ENCODE measurements at regions not wholly inside any gene's neighbourhood (a gene's known extent, or its start where the extent isn't known, plus 50 kb on each side); places are given as distances from the start of the nearest gene placed in this dataset.

DNA sequence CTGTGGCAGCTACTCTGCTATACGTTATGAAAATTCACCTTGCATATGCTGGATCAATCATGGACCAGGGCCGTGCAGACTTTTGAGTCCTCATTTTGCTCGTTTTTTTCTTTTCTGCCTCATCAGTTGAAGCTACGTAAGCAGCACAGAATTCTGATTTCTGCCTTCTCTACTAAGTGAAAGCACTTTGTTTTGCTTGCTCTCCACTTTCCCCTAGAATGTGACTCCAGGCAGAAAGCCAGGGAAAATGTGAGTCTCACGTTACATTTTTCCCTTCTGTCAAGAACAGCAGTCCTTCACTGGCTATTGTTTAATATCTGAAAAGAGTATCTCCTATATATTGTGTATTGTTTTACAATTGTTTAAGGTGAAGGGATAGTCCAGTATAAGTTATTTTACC, 1840.1 kb downstream of the PCDH7 start:
- no peak for DNase-seq (ENCODE audit: low read depth in 3 of 3)

DNA sequence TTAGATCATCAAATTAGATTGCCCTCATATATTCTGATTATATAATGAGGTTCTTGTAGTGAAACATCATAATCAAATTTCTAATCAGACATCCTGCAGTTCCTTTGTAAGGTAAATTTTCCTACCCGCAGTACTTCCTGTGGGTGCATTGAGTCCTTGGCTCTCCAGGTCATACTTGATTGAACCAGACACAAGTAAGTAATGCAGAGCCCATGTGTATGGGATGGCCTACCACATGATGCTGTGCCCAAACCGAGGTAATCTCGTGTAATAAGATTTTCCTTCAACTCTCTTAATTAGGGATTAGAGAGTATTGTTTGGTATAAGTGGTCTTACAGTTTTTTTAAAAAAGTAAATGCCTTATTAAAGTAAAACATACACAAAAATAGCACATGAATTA, 1841.8 kb downstream of the PCDH7 start:
- no peak for DNase-seq (ENCODE audit: low read depth in 3 of 3)

DNA sequence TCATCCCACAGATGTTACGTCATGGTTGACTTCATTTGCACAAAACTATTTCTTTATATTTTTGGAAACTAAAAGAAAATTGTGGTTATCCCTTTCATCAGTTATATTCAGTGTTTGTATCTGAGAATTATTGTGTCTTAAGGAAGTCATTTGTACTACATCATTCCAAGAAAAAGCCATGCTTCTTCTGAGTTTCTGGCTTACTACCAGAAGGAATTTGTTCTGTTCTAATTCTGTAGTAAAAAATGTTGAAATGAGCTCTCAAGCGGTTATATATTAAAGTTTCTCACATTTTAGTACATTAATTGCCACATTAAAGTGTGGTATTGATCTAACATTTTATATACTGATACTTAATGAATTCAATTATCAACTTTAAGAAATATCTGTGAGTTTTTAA, 1844.5 kb downstream of the PCDH7 start:
- no peak for DNase-seq (ENCODE audit: low read depth in 3 of 3)

DNA sequence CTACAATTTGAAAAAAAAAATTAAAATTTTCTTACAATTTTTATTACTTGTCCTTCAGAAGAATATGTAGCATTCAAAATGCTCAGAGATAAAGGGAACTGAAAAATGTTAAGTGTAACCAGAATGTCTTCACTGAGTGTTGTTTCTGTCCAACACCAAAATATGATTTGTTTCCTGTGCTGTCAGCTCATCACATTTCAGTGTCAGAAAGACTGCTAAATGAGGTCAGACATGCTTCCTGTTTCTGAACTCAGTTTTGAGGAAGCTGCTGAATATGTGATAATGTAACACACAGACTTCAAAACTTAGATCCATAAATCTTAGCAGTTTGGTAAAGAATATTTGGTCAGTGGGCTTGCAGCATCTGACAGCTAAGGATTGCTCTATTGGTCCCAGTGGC, 1849.7 kb downstream of the PCDH7 start:
- no peak for DNase-seq (ENCODE audit: low read depth in 3 of 3)

- DNase-seq (ENCODE audit: low read depth in 3 of 3) = no peak
Observed at GRCh38 chr4:32572366-32572765, 1852.2 kb downstream of the PCDH7 start.

DNA sequence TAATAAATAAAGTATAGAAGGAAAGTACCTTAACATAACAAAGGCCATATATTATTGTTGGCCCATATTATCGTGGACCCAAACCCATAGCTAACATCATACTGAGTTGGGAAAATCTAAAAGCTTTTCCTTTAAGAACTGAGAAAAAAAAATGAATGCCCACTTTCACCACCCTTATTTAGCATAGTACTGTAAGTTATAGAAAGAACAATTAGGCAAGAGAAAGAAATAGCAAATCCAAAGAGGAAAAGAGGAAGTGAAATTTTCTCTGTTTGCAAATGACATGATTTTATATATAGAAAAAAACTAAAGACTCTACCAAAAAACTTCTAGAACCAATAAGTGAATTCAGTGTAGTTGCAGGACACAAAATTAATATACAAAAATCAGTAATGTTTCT, 1854.6 kb downstream of the PCDH7 start:
- DNase-seq (ENCODE audit: low read depth in 3 of 3) = no peak

GRCh38 chr4:32589097-32589496, 1868.9 kb downstream of the PCDH7 start:
- no peak for DNase-seq (ENCODE audit: low read depth in 3 of 3)

GRCh38 chr4:32589853-32590252, 1869.7 kb downstream of the PCDH7 start:
- DNase-seq (ENCODE audit: low read depth in 3 of 3) = no peak

GRCh38 chr4:32597354-32597753, 1877.2 kb downstream of the PCDH7 start:
- no peak for DNase-seq (ENCODE audit: low read depth in 3 of 3)

DNA sequence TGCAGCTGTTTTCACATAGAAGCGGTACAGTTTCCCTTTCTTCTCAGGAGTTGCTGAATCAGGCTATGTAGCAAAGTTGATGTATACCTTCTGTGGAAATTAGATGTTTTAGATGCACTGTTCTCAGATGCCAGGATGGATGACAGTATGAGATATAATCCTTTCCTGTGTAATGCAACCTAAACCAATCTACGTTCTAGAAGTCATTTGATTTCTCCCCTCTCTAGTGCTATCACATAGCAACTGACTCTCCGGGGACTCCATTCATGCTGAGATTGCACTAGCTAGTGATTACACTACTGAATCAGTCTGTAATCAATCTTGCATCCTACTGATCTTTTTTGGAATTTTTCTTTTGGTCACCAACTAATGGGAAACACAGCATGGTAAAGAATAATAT, 1881.7 kb downstream of the PCDH7 start:
- DNase-seq (ENCODE audit: low read depth in 3 of 3) = no peak

DNA sequence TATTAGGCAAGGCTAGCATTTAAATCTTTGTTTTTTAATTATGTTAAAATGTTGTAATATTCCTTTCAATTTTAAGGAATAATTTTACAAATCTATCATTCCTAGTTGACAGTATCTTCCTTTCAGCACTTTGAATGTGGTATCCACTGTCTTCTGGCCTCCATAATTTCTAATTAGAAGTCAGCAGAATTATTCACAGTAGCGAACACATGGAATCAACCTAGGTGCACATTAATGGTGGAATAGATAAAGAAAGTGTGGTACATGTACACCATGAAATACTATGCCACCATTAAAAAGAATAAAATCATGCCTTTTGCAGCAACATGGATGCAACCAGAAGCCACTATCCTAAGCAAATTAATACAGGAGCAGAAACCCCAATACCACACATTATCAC, 1887.8 kb downstream of the PCDH7 start:
- DNase-seq (ENCODE audit: low read depth in 3 of 3) = no peak

DNA sequence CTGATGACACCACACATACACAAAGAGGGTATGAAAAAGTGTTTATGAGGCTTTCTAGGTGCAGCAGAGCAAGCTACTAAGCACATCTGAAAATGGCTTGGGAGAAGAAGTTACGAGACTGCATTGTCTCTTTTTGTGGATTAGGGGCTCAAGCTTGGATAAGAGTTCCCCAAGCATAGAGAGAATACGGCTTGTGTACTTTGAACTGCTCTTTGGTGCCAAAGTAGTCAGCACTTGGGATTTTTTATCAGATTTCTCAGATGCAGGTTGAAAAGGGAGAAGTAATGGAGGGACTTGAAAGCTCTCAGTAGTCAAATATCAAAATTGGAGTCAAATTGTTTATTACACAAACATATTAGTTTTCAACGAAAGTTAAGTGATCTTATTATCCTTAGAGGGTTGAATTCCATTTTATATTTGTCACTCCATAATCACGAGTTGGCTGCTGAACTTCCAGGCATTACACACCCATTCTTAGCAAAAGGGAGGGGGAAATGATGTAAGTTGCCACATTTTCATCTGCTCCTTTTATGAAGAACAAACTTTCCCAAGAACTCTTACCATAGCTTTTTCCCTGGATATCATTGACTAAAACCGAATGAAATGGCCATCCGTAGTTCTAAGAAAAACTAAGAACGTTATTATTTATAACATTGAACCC, 1904.9 kb downstream of the PCDH7 start:
- no peak for DNase-seq (ENCODE audit: low read depth in 3 of 3)

DNA sequence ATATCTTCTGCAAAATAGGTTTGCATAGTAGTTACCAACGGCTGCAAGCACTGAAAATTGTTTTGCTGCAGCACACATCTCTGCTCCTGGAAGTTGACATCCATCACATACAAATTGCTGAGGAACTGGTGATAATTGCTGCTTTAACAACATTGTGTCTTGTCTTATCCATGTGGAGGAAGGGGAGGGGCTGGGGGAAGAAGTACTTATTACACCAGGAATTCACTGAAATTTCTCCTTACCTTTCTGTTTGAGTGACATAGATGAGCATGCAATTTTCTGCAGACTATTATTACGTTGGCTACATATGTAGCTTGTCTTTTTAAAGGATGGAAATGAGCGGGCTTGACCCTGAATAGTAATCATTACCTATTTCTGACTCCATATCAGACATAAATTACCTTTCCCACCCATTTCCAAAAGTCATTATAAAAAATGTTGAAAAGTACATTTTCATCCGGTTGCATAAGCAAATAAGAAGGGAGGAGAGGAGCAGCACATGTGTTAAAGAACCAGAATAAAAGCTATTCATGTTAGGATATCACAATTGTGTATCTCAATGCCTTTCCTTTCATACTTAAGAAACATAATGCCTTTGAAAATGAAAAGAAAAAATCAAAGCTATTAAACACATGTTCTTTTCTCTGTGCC, 1905.6 kb downstream of the PCDH7 start:
- DNase-seq (ENCODE audit: low read depth in 3 of 3) = no peak

- no peak for DNase-seq (ENCODE audit: low read depth in 3 of 3)
Observed at GRCh38 chr4:32631831-32632230, 1911.7 kb downstream of the PCDH7 start.

- no peak for DNase-seq (ENCODE audit: low read depth in 3 of 3)
Observed at GRCh38 chr4:32633421-32633820, 1913.3 kb downstream of the PCDH7 start.

- DNase-seq (ENCODE audit: low read depth in 3 of 3) = no peak
Observed at GRCh38 chr4:32645653-32646052, 1925.5 kb downstream of the PCDH7 start.

GRCh38 chr4:32658019-32658418, 1937.8 kb downstream of the PCDH7 start:
- DNase-seq (ENCODE audit: low read depth in 3 of 3) = no peak

DNA sequence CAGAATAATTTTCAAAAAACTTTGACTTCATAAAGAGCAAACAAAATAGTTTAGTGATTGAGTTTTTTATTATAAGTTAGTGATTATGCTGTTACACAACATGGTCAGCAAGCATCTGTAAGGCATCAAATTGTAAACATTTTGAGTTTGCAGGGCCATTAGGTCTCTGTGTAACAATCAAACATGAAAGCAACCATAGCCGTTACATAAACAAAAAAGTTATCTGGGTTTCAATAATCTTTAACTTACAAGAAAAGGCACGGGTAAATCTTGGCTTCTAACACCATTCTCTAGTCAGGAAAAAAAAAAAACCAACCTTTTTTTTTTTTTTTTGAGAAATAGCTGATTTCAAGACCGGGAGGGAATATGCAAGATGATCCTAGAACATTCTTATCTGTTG, 1941.1 kb downstream of the PCDH7 start:
- no peak for DNase-seq (ENCODE audit: low read depth in 3 of 3)

DNA sequence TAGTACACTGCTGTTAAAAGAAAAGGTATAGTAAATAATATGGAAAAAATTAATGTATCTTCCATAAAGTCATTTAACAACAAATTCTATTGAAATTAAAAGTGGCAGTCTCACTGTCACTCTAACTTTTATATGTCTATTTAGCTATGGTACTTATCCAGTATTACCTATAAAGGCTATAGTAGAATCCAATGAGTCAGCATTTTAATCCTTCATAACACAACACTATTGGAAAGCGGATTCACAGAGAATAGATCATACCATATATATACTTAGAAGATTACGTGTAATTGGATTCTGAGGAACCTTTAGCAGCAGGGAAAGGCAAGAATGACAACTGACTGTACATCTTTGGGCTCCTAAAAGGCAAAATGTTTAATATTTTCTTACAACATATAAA, 1942.6 kb downstream of the PCDH7 start:
- no peak for DNase-seq (ENCODE audit: low read depth in 3 of 3)

- DNase-seq (ENCODE audit: low read depth in 3 of 3) = no peak
Observed at GRCh38 chr4:32672359-32672758, 1952.2 kb downstream of the PCDH7 start.

- no peak for DNase-seq (ENCODE audit: low read depth in 3 of 3)
Observed at GRCh38 chr4:32680946-32681345, 1960.8 kb downstream of the PCDH7 start.

- no peak for DNase-seq (ENCODE audit: low read depth in 3 of 3)
Observed at GRCh38 chr4:32684160-32684559, 1964.0 kb downstream of the PCDH7 start.

- no peak for DNase-seq (ENCODE audit: low read depth in 3 of 3)
Observed at GRCh38 chr4:32686123-32686522, 1966.0 kb downstream of the PCDH7 start.

DNA sequence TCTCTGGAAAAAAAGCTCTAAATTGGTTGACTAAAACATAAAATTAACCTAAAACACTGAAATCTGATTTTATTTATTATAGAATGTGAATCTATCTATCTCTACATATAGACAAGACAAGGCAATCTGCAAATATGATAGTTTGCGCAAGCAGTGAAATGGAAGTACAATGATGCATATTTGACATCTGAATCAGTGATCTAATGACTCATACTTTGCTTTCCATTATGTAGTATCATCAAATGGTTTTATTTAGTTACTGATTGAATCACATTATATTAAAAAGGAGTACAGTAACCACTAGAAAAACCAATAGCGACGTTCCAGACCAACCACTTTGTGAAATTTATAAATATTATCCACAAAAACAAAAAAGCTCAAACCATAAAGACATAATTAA, 1969.3 kb downstream of the PCDH7 start:
- DNase-seq (ENCODE audit: low read depth in 3 of 3) = no peak

Measured in stimulated activated CD4-positive, alpha-beta T cell treated with anti-CD3 and anti-CD28 coated beads, TNF-alpha, amount 100 ng/mL, for 24 hours (primary cell).